ENCODE measurements at regions not wholly inside any gene's neighbourhood (a gene's known extent, or its start where the extent isn't known, plus 50 kb on each side); places are given as distances from the start of the nearest gene placed in this dataset.

- H3K27ac ChIP-seq, result no peak overlapping the region
- TF ChIP-seq CTCF (conservative IDR thresholded peaks at IDR 0.05) (no peak), ZFX (IDR thresholded peaks at IDR 0.05) (no peak)
Observed at GRCh38 chr5:73327908-73328455, 120.6 kb downstream of the FOXD1 start.

GRCh38 chr5:73325546-73325945, 123.0 kb downstream of the FOXD1 start:
- H3K27ac ChIP-seq, result no peak overlapping the region
- TF ChIP-seq ZFX (IDR thresholded peaks at IDR 0.05) (no peak), CTCF (conservative IDR thresholded peaks at IDR 0.05) (no peak)

GRCh38 chr5:73323466-73323865, 125.1 kb downstream of the FOXD1 start:
- TF ChIP-seq ZFX (IDR thresholded peaks at IDR 0.05), result no peak
- no peak for TF ChIP-seq CTCF (conservative IDR thresholded peaks at IDR 0.05)
- H3K27ac ChIP-seq, result no peak overlapping the region

- H3K27ac ChIP-seq, result no peak overlapping the region
Observed at GRCh38 chr5:73322437-73323076, 126.0 kb downstream of the FOXD1 start.

GRCh38 chr5:73321757-73322436, 126.7 kb downstream of the FOXD1 start:
- TF ChIP-seq CTCF (conservative IDR thresholded peaks at IDR 0.05), result no peak
- TF ChIP-seq ZFX (IDR thresholded peaks at IDR 0.05), result no peak
- no peak overlapping the region for H3K27ac ChIP-seq

More at GRCh38 chr5:73322437-73323076, 126.0 kb downstream of the FOXD1 start:
- TF ChIP-seq CTCF (conservative IDR thresholded peaks at IDR 0.05), result no peak
- no peak for TF ChIP-seq ZFX (IDR thresholded peaks at IDR 0.05)

GRCh38 chr5:73319036-73319435, 129.5 kb downstream of the FOXD1 start:
- H3K27ac ChIP-seq, result no peak overlapping the region
- TF ChIP-seq ZFX (IDR thresholded peaks at IDR 0.05) (no peak), CTCF (conservative IDR thresholded peaks at IDR 0.05) (no peak)

- TF ChIP-seq ZFX (IDR thresholded peaks at IDR 0.05) (no peak), CTCF (conservative IDR thresholded peaks at IDR 0.05) (no peak)
- no peak overlapping the region for H3K27ac ChIP-seq
Observed at GRCh38 chr5:73318308-73318719, 130.3 kb downstream of the FOXD1 start.
